Mesothelial cell of epicardium (in vitro differentiated cells): ENCODE measurements at regions not wholly inside any gene's neighbourhood (a gene's known extent, or its start where the extent isn't known, plus 50 kb on each side); places are given as distances from the start of the nearest gene placed in this dataset.

Experiments used
- DNase-seq, 2 experiments: peaks; one replicate each; pipeline ENCODE4 v3.0.0; 2021; ENCODE audit warnings: low spot score in 2 of 2; ENCODE audit not compliant: unreplicated experiment in 2 of 2
- H3K27ac Mint-ChIP-seq: 2 replicates; pipeline ENCODE4 v1.8.0; 2021; ENCODE audit warnings: mixed read lengths
- H3K27me3 Mint-ChIP-seq: 2 replicates; pipeline ENCODE4 v1.8.0; 2021; ENCODE audit warnings: low read depth, mixed read lengths
- H3K36me3 Mint-ChIP-seq: 2 replicates; pipeline ENCODE4 v1.8.0; 2021; ENCODE audit warnings: mixed read lengths
- H3K4me1 Mint-ChIP-seq: 2 replicates; pipeline ENCODE4 v1.8.0; 2021; ENCODE audit warnings: mixed read lengths
- H3K4me3 Mint-ChIP-seq: 2 replicates; pipeline ENCODE4 v1.8.0; 2021; ENCODE audit warnings: mild to moderate bottlenecking, moderate library complexity, mixed read lengths
- H3K9me3 Mint-ChIP-seq: 2 replicates; pipeline ENCODE4 v1.8.0; 2021; ENCODE audit warnings: mixed read lengths
- CTCF ChIP-seq: fragments of 200-600 bp; sonication (generic); IDR thresholded peaks from one replicate; pipeline ENCODE4 v1.5.0; 2021; ENCODE audit warnings: antibody characterized with exemption; ENCODE audit not compliant: unreplicated experiment

DNA sequence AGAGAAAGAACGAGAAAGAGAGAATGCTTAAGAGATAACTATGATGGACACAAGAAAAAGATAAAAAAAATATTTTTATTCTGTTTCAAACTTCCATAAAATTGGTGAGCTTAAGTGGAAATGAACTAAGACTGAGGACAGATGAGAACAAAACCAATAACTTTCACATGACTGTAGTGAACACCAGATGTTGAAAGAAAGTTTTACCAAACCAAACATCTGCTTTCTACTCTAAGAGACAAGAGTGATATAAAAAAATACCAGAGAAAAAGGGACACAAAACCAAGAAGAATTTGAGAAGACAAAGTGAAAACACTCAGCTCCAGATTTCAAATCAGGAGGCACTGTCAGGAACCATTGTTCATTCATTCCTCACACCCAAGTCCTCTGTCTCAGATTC lies 147.9 kb downstream of the IMPG2 start:
- no peak for DNase-seq
- peaks cover 18% of the 10 kb centered on the region for H3K9me3 Mint-ChIP-seq
- peaks cover 4% of the 10 kb centered on the region for H3K27me3 Mint-ChIP-seq
- H3K4me1 Mint-ChIP-seq, result peaks cover 2% of the 10 kb centered on the region
- H3K27ac Mint-ChIP-seq, result no peak overlapping the region
- no peaks in the 10 kb centered on the region for H3K36me3 Mint-ChIP-seq
- H3K4me3 Mint-ChIP-seq, result no peak overlapping the region
- no peak for TF ChIP-seq CTCF

DNA sequence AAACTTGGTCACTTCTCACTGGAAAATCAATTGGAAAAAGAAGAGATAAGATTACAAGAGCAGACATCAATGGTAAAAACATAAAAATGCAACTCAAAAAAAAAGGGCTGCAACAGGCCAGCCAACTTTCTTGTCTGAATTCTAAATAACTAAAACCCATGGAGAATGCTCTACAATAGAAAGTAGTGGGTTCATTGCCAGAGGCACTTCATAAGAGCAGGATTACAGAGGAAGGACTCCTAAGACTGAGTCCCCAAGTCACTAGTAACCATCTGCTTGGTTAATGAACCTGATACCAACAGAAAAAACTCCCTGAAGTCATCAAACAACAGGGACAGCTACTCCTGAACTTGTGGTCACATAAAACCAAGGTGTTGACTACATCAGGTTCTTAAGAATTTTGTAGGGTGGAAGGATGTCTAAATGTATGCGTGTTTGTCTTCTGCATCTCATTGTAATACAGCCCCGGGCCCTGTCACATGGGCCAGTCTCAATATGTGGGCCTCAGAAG lies 148.6 kb downstream of the IMPG2 start:
- Mint-ChIP-seq H3K4me1 (peaks cover 2% of the 10 kb centered on the region), H3K27ac (no peak overlapping the region), H3K9me3 (peaks cover 18% of the 10 kb centered on the region), H3K36me3 (no peaks in the 10 kb centered on the region), H3K4me3 (no peak overlapping the region), H3K27me3 (peaks cover 7% of the 10 kb centered on the region)
- no peak for DNase-seq
- TF ChIP-seq CTCF, result no peak

- DNase-seq, result no peak
- H3K4me1 Mint-ChIP-seq, result peaks cover 2% of the 10 kb centered on the region
- no peak overlapping the region for H3K4me3 Mint-ChIP-seq
- no peak for TF ChIP-seq CTCF
- no peak overlapping the region for H3K27ac Mint-ChIP-seq
- H3K27me3 Mint-ChIP-seq, result peaks cover 10% of the 10 kb centered on the region
- H3K36me3 Mint-ChIP-seq, result no peaks in the 10 kb centered on the region
- H3K9me3 Mint-ChIP-seq, result peaks cover 18% of the 10 kb centered on the region
These were observed 149.4 kb downstream of the IMPG2 start for GRCh38 chr3:101170806-101171558.

DNA sequence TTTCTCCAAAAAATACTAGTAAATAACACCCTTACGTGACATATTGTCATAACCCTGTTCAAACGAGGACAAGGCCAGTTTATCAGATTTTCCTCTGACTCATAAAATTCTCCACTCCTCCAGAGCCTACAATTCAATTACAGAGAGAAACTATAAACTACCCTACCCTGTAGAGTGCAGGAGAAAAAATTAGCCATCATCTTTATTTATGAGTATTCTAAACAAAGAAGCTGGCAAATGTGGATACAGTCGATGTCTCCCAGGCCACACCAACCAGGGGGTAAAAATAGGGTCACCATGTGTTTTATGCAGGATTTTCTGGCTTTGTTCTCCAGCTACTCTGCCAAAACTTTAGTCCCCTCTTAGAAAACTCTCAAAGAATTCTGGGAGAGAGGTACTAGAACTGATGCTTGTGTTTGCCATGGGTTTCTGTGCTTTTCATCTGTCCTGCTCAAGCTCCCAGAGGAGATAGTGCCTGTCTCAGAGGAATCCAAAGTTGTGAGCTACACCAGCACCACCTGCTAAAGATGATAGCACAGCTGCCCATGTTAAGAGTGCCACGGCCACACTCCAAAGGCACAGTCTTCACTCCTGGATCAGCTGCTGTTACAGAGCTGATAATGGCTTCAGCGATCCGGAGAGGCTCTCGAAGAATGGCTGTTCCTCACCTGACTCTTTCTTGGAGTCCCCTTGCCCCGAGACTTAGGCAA lies 150.2 kb downstream of the IMPG2 start:
- no peak for TF ChIP-seq CTCF
- no peak for DNase-seq
- Mint-ChIP-seq H3K27ac (no peak overlapping the region), H3K9me3 (peaks cover 18% of the 10 kb centered on the region), H3K36me3 (no peaks in the 10 kb centered on the region), H3K4me1 (peaks cover 2% of the 10 kb centered on the region), H3K4me3 (no peak overlapping the region), H3K27me3 (peaks cover 11% of the 10 kb centered on the region)

DNA sequence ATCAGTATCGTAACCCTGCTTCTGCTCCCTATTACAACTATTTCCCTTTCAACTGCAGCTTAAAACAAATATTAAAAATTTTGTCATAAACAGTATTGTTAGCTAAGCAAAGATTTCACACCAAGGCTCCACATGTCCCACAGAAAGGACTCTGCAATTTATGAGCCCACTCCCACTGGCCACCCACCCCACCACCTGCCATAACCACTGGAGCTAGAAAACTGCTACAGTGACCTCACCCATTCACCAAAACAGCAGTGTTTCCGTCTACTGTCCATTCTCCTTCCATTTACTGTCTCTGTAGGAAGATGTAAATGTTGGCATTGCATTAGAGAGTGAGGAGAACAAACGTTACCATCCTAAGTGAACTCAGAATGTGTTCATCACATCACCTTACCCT lies 150.9 kb downstream of the IMPG2 start:
- Mint-ChIP-seq H3K9me3 (peaks cover 14% of the 10 kb centered on the region), H3K4me1 (peaks cover 6% of the 10 kb centered on the region), H3K36me3 (no peaks in the 10 kb centered on the region), H3K4me3 (no peak overlapping the region), H3K27me3 (peaks cover 11% of the 10 kb centered on the region), H3K27ac (no peak overlapping the region)
- DNase-seq, result no peak
- TF ChIP-seq CTCF, result no peak
